Loucy (cell line): ENCODE measurements at regions not wholly inside any gene's neighbourhood (a gene's known extent, or its start where the extent isn't known, plus 50 kb on each side); places are given as distances from the start of the nearest gene placed in this dataset.

ENCODE experiments used
- H2AFZ ChIP-seq: fragments of 200-600 bp; sonication (generic); 2 replicates; pipeline ENCODE4 v1.6.0; 2016; ENCODE audit warnings: antibody characterized with exemption, mild to moderate bottlenecking, low read length, moderate library complexity
- H3F3A ChIP-seq: fragments of 200-600 bp; 2 replicates; pipeline ENCODE4 v1.6.0; 2016; ENCODE audit warnings: antibody characterized with exemption, low read depth, mild to moderate bottlenecking
- H3K27me3 ChIP-seq: fragments of 200-600 bp; sonication (generic); 2 replicates; pipeline ENCODE4 v1.6.1; 2014; ENCODE audit warnings: low read length, mild to moderate bottlenecking; ENCODE audit not compliant: insufficient read depth, poor library complexity, severe bottlenecking
- H3K36me3 ChIP-seq: fragments of 200-600 bp; sonication (generic); 2 replicates; pipeline ENCODE4 v1.6.1; 2016; ENCODE audit warnings: low read length; ENCODE audit not compliant: insufficient read depth
- H3K4me1 ChIP-seq: fragments of 200-600 bp; sonication (generic); 2 replicates; pipeline ENCODE4 v1.5.1; 2014; ENCODE audit warnings: low read length, mild to moderate bottlenecking; ENCODE audit not compliant: insufficient read depth, poor library complexity, severe bottlenecking
- H3K4me2 ChIP-seq: fragments of 200-600 bp; sonication (generic); 2 replicates; pipeline ENCODE4 v1.6.0; 2014; ENCODE audit warnings: antibody characterized with exemption, low read length, low read depth, mild to moderate bottlenecking; ENCODE audit not compliant: poor library complexity, severe bottlenecking
- H3K4me3 ChIP-seq: fragments of 200-600 bp; sonication (generic); 2 replicates; pipeline ENCODE4 v1.5.1; 2014; ENCODE audit warnings: low read length, mild to moderate bottlenecking, mixed read lengths; ENCODE audit not compliant: poor library complexity, severe bottlenecking
- H3K79me2 ChIP-seq: fragments of 200-600 bp; sonication (generic); 2 replicates; pipeline ENCODE4 v1.6.1; 2014; ENCODE audit warnings: low read length; ENCODE audit not compliant: insufficient read depth
- H3K9ac ChIP-seq: fragments of 200-600 bp; sonication (generic); 2 replicates; pipeline ENCODE4 v1.6.0; 2014; ENCODE audit warnings: mild to moderate bottlenecking, low read depth, low read length, moderate library complexity; ENCODE audit not compliant: poor library complexity, severe bottlenecking
- H3K9me2 ChIP-seq: fragments of 200-600 bp; sonication (generic); replicated peaks from 2 replicates; pipeline ENCODE4 v1.6.1; 2016; ENCODE audit warnings: low read depth, low read length, mixed read lengths
- H3K9me3 ChIP-seq: fragments of 200-600 bp; sonication (generic); 2 replicates; pipeline ENCODE4 v1.6.1; 2014; ENCODE audit warnings: mild to moderate bottlenecking, antibody characterized with exemption, low read length, low read depth; ENCODE audit not compliant: insufficient read depth
- H4K20me1 ChIP-seq: fragments of 200-600 bp; sonication (generic); 2 replicates; pipeline ENCODE4 v1.6.0; 2014; ENCODE audit warnings: antibody characterized with exemption, low read length, mild to moderate bottlenecking; ENCODE audit not compliant: insufficient read depth, poor library complexity, severe bottlenecking
- EZH2phosphoT487 ChIP-seq: fragments of 200-600 bp; IDR thresholded peaks from 2 replicates; pipeline ENCODE4 v1.6.1; 2018; ENCODE audit warnings: antibody characterized with exemption, mild to moderate bottlenecking, moderate library complexity, borderline replicate concordance
- TF ChIP-seq, protein P1 (sequence below): fragments of 200-600 bp; sonication (generic); conservative IDR thresholded peaks from 2 replicates; pipeline ENCODE4 v1.5.1; 2014; ENCODE audit warnings: mild to moderate bottlenecking, antibody characterized with exemption, low read length

DNA sequence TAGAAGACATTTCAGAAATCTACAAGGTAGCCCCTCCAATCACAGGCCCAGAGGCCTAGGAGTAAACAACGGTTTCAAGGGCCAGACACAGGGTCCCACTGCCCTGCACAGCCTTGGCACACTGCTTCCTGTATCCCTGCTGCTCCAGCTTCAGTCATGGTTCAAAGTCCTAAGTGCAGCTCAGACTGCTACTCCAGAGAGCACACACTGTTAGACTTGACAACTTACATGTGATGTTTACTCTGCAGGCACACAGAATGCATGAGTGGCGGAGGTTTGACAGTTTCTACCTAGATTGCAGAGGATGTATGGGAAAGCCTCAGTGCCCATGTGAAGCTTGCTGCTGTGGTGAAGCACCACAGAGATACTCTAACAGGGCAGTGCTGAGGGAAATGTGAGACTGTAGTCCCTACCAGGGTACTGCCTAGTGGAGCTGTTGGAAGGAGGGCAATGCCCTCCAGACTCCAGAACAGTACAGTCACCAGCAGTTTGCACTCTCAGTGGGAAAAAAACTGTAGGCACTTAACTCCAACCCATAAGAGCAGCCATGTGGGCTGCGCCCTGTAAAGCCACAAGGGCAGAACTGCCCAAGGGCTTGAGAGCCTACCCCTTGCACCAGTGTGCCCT lies 270.0 kb downstream of the ZWINT start:
- Histone ChIP-seq H3K27me3 (no peaks in the 10 kb centered on the region), H2AFZ (no peak overlapping the region), H3K4me2 (no peak overlapping the region), H3K36me3 (no peaks in the 10 kb centered on the region), H3K4me3 (no peak overlapping the region), H3K9me2 (no peaks in the 10 kb centered on the region), H3K79me2 (no peaks in the 10 kb centered on the region), H3K9me3 (no peaks in the 10 kb centered on the region; the same call in 1 of the 2 replicates), H3K9ac (no peak overlapping the region), H3F3A (no peaks in the 10 kb centered on the region), H3K4me1 (no peaks in the 10 kb centered on the region), H4K20me1 (no peaks in the 10 kb centered on the region)
- TF ChIP-seq, protein P1, sequence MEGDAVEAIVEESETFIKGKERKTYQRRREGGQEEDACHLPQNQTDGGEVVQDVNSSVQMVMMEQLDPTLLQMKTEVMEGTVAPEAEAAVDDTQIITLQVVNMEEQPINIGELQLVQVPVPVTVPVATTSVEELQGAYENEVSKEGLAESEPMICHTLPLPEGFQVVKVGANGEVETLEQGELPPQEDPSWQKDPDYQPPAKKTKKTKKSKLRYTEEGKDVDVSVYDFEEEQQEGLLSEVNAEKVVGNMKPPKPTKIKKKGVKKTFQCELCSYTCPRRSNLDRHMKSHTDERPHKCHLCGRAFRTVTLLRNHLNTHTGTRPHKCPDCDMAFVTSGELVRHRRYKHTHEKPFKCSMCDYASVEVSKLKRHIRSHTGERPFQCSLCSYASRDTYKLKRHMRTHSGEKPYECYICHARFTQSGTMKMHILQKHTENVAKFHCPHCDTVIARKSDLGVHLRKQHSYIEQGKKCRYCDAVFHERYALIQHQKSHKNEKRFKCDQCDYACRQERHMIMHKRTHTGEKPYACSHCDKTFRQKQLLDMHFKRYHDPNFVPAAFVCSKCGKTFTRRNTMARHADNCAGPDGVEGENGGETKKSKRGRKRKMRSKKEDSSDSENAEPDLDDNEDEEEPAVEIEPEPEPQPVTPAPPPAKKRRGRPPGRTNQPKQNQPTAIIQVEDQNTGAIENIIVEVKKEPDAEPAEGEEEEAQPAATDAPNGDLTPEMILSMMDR, result no peak
- TF ChIP-seq EZH2phosphoT487, result no peak

- no peak overlapping the region for H3K4me3 ChIP-seq
- no peaks in the 10 kb centered on the region; the same call in 1 of the 2 replicates for H3K9me3 ChIP-seq
- no peak overlapping the region for H3K9ac ChIP-seq
- no peaks in the 10 kb centered on the region for H3K4me1 ChIP-seq
- TF ChIP-seq, protein P1, result no peak
- no peaks in the 10 kb centered on the region for H3K79me2 ChIP-seq
- H3K27me3 ChIP-seq, result no peaks in the 10 kb centered on the region
- H2AFZ ChIP-seq, result no peak overlapping the region
- H3F3A ChIP-seq, result no peaks in the 10 kb centered on the region
- H3K4me2 ChIP-seq, result no peak overlapping the region
- no peaks in the 10 kb centered on the region for H3K9me2 ChIP-seq
- no peaks in the 10 kb centered on the region for H3K36me3 ChIP-seq
- no peaks in the 10 kb centered on the region for H4K20me1 ChIP-seq
Observed at GRCh38 chr10:56085406-56086122, 275.5 kb downstream of the ZWINT start.

DNA sequence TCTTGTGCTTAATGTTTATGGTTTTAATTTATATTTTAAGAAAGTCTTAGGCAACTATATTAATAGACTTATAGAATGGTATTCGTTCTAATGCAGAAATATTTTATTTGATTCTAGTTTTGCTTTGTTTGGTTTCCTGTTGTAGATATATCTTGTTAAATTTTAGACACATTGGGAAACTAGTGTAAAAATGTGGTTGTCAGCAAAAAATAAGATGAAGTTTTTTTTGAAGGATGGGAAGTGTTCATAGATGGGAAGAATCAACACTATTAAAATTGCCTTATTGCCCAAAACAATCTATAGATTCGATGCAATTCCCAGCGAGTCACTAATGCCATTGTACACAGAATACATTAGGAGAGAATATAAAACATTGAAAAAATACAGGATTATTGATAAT lies 278.9 kb downstream of the ZWINT start:
- Histone ChIP-seq H3K36me3 (no peaks in the 10 kb centered on the region), H4K20me1 (no peaks in the 10 kb centered on the region), H3K4me1 (no peaks in the 10 kb centered on the region), H3K9me2 (no peaks in the 10 kb centered on the region), H3K27me3 (no peaks in the 10 kb centered on the region), H2AFZ (no peak overlapping the region), H3K9me3 (no peaks in the 10 kb centered on the region), H3K4me3 (no peak overlapping the region), H3K79me2 (no peaks in the 10 kb centered on the region), H3F3A (no peaks in the 10 kb centered on the region), H3K4me2 (no peak overlapping the region), H3K9ac (no peak overlapping the region)
- TF ChIP-seq EZH2phosphoT487, result no peak
- TF ChIP-seq, protein P1, result no peak
